ENCODE measurements at regions not wholly inside any gene's neighbourhood (a gene's known extent, or its start where the extent isn't known, plus 50 kb on each side); places are given as distances from the start of the nearest gene placed in this dataset.

DNA sequence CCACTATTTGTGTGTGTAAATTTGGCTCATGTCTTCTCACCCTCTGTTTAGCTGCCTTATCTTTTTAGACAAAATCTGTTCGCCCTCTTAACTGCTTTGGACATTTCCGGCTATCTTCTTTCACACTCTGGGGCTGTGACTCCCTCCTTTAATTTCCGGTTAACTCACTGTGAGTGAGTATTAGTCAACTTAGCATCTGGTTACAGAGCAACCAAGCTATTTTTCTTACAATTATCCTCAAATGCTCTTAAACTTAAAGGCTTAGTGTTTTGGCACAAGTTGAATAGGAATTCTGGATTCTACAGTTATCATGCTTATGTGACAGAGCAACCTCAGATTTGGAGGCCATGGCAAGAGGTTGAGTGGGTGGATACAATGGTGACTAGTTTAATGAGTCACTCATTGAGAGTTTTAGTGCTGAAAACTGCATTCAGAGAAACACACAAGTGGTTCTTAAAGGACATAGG, 177.6 kb upstream of the SEMA3A start:
- DNase-seq, result no peak

DNA sequence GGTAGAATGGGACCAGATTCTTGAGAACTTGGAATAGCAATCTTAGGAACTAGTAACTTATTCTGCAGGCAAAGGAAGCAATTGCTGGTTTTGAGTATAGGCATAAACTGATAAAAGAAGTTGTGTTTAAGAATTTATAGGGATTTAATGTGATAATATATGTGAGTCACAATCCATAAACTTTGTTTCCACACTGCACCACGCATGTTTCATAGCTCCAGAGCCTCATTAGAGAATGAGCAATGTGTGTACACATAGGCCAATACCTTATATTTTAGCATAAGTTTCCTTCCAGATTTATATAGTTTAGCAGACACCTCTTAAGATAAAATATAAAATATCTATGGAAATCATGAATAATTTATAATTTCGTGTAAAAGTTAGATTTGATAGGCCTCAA, 175.5 kb upstream of the SEMA3A start:
- no peak for DNase-seq

DNA sequence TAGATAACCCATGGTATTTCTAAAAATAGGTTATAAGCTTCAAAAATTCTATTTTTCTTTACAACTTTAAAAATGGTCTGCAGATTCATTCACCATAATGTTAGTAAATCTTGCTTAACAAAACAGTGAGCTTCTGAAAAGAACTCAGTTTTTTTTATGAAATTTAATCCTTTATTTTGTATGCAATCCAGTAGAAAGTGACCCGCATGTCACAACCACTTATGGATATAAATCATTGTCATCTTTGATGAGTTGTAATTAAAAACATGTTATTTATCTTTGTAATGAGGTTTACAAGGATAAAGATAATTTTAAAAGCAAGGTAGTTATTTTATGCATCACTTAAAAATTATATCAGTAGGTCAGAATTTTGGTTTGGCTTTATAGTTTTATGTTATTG, 173.5 kb upstream of the SEMA3A start:
- DNase-seq, result no peak

DNA sequence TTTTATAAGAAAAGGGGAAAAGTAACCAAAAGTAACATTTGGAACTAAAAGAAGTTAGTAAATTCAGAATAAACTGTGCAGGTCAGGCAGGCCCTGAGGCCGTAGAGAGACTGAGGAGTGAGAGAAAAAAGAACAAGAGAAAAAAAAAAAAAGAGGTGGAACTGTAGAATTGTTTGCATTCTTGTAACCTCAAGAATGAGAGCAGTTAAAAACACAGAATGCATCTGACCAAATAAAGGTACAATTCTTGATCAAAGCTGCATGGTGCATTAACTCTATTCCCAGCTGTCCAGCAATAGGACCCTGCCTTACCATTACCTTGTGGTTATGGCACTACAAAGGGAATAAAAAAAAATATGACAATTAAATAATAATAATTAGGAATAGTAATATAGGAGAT, 170.1 kb upstream of the SEMA3A start:
- DNase-seq, result no peak

DNA sequence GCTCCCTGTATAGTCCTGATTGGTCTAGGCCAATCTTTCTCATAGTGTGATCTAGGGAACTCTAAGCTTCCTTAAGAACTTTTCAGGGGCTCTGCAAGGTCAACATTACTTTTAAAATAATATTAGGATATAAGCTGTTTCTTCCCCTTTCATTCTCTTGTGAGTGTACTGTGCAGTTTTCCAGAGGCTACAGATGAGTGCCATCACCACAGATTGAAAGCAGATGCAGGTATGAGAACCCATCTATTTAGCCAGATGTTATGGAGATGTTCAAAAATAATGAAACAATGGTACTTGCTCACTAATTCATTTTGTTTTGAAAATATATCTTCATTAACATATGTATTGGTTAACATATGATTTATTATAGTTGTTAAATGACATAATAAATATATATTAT, 169.2 kb upstream of the SEMA3A start:
- no peak for DNase-seq

DNA sequence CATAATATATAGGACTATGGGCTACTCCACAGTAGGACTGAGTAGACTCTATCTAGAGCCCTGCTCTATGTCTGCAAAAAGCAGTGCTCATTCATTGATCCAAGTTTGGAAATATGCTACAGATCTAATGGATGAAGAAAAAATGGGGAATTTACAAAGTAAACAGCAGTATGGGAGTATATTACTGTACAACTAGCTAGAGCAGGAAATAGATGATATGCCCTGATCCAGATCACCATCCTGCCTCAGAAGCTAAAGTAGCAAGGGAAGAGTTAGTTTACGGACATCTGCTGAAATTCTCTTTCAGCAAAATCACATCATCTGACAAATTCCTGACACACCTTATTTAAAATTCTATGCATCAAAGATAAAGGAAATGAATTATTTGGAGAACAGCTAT, 168.2 kb upstream of the SEMA3A start:
- no peak for DNase-seq

DNA sequence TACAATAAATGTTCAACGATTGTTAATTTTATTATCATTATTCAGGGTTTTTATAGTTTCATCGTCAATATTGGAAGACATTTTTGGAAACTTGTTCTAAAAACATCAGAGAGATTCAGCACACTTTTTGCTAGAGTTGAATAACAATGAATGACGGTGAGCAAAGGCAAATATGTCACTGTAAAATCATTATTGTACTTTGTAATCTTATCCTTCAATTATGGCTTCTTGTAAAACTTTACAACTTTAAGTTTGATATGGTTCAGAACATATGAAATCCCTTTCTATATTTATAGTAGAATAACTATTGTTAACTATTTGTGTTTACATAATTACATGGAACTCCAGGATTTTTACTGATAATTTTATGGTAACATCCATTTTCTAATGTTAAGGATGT, 167.8 kb upstream of the SEMA3A start:
- DNase-seq, result no peak

DNA sequence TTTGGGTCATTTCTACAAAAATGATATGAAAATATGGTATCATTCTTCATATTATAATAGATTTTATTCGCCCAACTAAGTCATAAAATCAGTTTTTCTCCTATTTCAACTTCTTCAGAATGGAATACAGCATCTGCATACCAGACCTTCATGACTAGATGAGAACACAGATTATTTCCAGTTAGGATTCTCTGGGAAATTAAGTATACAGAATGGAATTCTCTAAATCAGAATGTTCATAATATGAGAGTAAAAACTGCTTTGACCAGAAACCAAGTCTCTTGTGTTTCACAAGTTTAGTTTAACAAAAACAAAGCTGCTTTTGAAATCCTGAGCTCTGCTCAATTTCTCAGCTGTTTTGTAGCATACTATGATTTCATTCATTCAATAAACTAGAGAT, 160.3 kb upstream of the SEMA3A start:
- DNase-seq, result no peak

DNA sequence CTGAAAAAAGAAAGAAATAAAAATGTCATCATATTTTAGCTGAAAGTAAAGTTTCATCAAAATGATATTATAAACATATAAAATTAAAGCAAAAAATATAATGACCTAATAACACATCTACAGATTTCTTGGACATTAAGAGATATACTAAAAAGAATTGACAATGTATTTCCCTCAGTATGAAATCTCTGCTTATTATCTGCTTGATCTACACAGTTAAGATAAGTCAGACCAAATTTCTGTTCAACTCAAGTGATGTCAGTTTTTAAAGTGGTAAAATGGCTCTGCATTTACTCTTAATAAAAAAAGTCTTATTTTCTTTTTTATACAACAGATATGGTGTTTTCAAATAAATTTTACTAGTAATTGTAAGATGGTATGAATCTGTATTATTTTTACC, 159.4 kb upstream of the SEMA3A start:
- no peak for DNase-seq

DNA sequence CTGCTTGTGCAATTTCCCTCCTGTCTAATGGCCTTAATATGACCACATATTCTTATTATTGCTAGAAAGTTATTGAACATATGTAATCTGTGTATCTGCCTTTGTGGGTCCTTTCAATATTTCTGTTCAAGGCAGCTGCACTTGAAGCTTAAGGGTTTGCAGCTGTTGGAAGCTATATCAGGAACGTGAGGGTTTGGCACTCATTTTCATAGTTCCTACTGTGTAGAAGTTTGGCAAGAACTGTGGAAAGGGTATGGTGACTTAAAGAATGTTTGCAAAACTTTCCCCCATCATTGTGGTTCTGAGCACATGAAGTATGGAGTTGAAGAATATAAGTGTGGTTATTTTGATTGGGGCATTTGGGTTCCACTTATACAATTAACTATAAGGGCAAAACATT, 144.7 kb upstream of the SEMA3A start:
- DNase-seq, result no peak

DNA sequence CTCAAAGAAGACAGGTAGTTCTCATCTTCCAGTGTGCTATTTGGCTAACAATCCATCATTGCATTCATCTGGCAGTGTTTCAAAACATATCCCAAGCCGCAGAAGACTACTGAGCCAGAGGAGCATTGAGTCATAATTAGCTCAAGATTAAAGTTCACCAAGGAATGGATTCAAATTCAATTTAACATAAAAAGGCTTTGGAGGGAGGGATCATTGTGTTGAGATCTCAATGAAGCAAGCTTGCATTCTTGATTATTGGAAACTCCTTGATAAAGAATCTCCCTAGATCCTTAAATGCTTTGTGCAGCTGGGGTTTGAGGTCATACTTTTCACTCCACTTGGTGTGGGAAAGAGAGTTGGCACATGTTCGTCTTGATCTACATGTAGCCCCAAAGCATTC, 142.8 kb upstream of the SEMA3A start:
- DNase-seq, result no peak

DNA sequence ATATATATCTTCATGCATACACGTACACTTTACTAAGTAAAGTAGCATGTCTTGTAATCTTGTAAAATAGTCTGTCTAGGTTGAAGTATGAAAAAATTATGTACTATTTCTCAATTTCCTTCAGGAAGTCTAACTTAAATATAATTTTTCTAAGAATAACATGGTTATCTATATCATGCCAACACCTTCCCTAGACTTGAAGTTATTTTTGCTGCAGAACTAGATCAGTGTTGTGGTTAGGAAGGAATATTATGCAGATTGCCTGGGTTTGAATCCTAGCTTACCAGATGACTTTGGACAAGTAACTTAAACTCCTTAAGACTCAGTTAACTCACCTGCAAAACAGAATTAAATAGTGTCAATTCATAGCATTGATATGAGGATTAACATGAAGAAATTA, 142.2 kb upstream of the SEMA3A start:
- no peak for DNase-seq

DNA sequence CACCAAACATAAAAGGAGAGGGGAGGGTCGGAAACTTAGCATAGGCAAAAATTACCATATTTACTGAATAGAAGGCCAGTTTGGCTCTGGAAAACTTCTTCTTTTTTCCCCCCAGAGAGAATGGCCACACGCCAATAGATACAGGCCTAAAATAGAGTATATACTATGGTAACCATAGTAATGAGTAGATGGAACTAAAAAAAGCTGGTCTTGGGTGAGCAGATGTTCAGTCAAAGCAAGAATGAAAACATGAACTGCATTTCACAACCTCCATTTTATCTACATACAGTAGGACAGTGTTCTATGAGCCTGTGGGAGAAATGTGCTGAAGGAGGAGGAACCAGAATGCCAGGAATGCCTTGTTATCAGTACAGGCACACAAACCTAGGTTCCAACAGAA, 141.7 kb upstream of the SEMA3A start:
- DNase-seq, result no peak

DNA sequence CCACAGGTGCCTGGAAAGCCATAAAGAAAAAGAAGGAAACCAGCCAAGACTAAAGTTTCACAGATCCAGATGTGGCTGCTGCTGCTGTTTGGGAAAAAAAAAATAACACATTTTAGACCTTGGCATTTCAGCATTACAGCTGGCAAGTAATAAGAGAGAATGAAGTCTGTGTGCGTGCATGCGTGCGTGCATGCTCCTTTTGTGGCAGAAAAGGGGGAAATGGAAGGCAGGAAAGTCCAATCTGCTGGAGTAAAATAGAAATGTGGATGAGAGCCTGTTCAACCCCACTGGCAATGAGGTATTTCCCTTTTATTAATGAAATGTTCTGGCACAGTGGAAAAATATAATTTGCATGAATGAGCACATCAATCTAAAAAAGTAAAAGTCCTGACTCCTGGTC, 137.0 kb upstream of the SEMA3A start:
- no peak for DNase-seq

DNA sequence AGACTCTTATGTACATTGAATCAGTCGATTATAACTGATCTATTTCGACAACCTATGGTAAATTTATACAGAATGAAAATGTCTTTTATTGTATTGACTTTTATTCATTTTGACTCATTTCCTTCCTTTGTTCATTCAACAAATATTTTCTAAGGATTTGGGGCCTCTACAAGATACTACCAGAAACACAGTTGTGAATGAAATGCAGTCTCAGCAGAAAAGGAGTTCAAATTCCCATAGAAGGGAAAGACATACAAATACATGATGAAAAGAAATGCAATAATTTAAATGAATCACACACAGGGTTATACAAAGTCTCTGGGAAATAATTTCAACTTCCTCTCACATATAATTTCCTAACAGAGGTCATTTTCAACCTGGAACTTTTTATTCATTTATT, 134.0 kb upstream of the SEMA3A start:
- DNase-seq, result no peak

DNA sequence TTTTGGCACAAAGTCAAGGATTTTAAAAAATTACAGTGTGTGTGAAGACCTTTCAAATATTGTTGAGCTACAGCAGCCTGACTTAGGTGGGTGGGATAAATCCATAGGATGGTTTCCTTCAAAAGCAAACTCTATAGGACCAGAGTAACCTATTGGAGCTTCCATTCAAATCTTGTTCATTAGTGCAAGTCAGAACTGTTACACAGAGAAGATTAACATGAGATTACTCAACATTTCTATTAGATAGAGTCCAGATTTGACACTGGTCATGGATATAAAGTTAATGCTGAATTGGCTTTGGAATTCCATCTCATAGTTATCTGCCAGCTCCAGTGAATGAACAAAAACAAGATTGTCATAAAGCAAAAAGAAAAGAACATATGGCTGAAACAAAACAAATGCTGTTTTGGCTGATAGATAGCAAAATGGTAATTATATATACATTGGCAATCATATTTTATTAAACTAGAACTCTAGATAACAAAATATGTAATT, 129.6 kb upstream of the SEMA3A start:
- no peak for DNase-seq

DNA sequence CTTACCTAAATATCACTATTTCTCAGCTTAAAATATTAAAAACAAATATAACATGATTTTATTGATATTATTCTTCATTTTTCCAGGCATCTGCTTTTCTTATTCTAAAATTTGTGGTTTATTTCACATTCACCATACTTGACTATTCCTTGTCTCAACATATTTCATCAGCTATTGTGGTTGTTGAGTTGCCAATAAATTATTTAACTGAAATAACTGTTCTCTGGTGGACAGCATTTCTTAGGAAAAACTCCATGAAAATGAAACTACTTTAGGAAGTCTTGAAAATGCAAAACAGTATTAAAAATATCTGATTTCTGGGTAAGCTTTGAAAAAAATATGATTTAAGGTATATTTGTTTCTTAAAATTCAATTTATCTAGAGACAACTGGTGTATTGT, 122.9 kb upstream of the SEMA3A start:
- DNase-seq, result no peak

DNA sequence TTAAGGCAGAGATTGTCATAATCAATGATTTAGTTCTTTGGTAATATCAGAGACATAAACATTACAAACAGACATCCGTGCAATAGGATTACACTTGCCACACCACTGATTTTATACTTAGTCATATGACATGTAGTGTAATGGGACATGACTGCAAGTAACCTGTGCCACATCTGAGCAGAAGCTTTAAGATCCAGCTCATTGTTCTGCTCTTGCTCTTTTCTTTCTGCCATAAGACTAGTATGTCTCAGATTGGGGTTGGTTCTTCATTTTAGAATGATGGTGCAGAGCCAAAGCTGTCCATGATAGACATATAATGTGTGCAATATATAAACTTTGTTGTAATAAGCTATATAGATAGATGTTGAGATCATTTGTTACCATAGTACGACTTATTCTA, 119.7 kb upstream of the SEMA3A start:
- no peak for DNase-seq

DNA sequence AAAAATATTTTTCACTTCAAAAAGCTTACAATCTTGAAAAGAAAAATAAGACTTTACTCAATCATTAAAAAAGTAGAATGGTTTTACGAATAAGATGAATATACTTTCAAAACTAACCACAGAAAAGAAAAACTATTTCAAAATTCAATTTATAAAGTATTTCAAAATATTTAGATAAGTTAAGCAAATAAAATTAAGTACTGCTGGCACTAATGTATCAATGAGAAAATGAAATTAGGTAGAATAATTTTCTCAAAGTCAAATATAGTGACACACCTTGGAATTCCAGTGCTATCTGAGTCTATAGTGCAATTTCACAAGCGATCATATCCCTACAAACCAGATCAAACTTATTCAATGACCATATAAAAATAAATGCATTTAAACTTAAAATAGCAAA, 109.8 kb upstream of the SEMA3A start:
- DNase-seq, result no peak

DNA sequence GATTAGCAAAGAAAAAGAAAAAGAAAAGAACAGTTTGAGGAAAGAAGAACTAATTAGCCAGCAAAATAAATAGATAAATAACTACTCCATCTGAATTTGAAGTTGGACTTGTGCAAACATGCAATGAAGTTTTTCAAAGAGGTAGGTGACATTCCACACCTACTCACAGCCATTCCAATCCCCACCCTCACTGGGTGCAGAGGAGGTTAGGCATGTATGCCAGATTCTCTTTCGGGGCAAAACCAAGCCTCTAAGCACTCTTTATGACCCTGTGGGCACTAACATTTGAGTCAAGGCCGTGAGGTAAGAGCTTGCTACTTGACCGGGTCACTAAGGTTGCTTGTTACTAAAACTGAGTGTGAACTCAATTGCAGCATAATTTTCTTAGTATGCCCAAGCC, 108.4 kb upstream of the SEMA3A start:
- no peak for DNase-seq

DNA sequence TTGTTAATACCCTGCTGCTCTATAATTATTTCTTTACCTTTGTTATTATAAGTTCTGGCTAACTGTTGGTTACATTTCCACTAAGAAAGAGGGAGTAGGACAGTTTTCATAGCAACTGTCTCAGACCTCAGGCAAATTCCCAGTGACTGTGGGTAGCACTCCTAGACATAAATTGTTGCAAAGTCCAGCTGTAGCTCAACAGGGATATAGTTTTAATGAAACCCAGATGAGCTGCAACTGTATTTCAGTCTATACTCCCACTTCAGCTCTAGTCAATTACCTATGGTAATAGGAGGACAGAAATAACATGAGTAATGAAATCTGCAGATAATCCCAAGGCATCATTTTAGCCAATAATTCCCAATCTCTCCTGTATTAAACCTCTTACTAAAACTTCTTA, 103.0 kb upstream of the SEMA3A start:
- no peak for DNase-seq

DNA sequence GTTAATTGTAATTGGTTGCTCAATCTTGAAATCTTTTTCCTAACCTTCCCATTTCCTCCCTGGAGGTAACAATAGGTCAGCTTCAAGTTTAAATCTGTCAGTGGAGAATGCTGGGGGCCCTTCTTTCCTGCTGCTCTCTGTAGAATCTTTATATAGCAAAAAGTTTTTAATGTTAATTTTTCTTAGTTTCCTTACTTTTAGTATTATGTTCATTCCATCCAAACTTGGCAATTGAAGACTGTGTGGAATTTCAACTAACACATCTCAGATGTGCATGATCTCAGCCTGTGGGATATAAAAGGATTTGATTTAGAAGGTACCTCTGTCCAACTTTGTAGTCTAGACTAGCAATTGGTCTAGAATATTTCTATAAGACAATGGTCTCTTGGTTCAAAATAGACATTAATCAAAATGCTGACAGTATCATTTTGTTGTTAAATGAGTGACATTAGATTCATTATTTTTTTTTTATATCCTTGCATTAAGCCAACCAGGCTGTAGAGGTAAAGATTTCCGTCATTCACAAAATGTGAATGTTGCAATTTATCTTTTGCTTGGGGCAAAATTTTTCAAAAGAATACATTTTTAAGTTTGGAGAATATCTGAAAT, 100.4 kb upstream of the SEMA3A start:
- no peak for DNase-seq

DNA sequence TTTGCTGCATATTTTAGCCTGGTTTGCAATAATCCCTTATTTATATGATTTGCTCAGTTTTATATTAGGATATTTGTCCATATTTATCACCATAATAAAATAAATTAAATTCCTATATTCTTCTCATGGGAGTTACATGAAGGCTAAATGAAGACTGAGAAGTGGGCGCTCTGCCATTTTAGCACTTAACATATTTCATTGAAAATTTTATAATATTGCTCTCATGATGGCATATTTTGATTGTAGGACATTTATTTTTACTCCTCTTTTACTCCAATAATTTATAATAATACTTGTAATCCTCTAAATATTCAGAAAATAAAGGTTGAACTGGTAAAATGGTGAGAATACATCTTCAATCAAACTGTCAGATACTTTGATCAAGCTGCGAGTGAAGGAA, 99.8 kb upstream of the SEMA3A start:
- DNase-seq, result no peak

DNA sequence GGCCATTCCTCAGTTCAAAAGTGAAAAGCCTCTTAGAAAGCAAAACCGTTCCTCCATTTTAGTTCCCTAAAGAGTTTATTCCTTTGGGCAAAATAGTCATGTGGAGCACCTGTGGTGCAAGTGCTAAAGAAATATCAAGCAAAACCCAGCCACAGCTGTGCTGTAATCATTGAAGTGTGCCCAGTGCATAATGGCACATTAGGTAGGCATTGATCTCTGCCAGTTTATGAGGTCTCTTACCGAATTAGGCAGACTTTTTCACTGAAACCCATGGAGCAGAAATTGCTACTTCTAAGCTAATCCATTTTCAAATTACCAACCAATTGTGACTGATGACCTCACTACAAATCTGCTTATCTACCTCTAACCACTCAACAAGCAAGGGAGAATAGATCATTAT, 97.2 kb upstream of the SEMA3A start:
- no peak for DNase-seq

DNA sequence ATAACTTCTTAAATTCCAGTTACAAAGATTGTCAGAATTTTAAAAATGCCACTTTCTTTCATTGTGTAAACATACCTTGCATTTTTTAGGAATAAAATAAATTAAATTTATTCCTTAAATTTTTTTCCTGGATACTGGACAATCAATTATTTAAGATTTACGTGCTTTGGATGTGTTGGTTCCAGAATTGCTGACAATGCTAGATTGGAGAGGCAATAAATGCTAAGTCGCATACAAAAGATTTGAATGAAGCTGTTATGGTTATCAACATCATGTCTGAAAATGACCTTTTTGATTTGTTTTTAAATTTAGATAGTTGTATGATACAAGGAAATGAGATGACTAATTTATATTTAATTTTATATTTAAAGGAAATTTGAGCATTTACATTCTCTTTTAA, 89.2 kb upstream of the SEMA3A start:
- no peak for DNase-seq

DNA sequence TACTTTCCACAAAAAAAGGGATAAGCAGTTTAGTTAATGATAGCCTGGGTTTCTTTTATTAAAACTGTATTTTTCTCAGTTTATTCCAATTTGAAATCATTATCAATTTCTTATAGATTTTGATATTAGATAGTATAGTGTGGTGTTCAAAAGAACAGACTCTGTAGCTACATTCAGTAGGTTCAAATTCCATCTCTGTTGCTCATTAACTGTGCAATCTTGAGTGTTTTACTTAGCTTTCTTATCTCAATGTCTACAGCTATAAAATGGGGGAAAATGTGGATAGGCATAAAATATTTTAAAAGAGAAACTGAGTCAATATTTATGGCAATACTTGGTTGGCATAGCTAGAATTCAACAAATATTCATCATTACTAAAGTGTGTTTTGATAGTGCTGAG, 86.9 kb upstream of the SEMA3A start:
- no peak for DNase-seq

Data from stimulated activated CD4-positive, alpha-beta T cell treated with anti-CD3 and anti-CD28 coated beads, Interleukin-2, amount 100 ng/mL, for 48 hours (primary cell).